ENCODE measurements at regions not wholly inside any gene's neighbourhood (a gene's known extent, or its start where the extent isn't known, plus 50 kb on each side); places are given as distances from the start of the nearest gene placed in this dataset.
"Not testable (repeated sequence)": the region's sequence is repeated elsewhere in the genome, so short reads cannot be mapped to it uniquely, and the experiment has no call there.

DNA sequence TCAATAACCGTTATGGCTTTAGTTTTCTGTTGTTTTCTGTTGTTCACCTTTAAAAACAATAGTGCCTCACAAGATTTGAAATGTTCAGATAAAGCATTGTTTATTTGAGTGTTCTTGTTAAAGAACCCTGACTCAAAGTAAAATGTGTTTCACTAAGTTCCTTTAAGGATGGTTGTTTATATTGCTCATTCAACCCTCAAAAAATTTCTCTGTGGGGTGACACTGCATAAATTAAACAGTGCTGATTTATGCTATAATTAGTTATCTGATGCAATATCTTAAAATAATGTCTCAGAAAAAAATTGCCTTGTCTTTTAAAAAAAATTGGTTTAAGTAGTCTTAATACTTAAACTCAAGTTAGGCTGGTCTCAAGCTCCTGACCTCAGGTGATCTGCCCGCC lies 775.1 kb downstream of the FLRT2 start:
- DNase-seq: no peak

DNA sequence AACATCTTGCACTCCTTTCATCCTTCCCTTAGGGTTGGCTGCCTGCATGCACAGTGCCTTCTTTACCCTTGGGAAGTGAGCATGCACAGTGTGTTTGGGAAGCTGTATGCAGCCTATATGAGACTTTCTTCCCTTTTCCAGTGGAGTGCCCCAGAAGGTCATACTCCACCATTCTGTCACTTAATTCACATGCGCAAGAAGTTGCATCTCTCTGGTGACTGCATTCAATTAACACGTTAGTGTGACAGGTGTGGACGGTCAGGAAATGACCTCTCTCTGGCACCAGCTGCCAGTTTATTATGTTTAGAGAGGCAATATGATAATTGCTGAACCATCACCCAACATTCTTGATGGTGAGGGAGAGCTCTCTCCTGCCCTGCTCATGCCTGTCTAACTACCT lies 770.0 kb downstream of the FLRT2 start:
- no peak for DNase-seq

DNA sequence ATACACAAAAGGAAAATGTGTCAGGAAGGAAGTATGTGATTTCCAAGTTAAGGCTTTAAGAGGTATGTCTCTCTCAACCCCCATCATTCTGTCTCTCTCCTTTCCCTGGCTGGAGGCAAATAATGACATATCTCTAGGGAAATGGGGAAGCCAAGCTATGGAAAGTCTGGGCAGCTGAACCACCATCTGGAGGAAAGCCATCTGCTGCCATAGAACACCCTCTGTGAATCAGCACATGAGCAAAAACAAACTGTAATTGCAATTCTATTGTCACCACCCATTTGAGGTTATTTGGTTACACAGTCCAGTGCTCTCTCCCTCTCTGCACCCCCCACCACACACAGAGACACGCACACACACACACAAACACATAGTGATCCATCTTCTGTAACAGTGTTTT lies 766.2 kb downstream of the FLRT2 start:
- DNase-seq: no peak

DNA sequence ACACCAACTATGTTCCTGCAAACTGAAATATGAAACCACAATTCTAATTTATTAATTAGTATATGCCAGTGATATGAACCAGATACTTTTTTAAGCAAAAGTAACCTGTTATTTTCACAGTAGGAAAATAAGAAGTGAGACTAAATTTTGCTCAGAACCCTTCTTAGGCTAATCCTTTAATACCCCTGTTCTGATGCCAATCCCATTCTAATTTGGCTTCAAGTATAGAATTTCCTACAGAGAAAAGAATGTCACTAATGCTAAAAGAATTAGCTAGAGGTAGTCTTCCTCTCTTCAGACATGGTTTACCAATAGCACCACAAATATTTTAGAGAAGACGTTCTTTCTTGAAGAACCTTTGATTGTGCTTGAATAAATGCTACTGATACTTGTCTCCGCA lies 758.4 kb downstream of the FLRT2 start:
- no peak for DNase-seq

DNA sequence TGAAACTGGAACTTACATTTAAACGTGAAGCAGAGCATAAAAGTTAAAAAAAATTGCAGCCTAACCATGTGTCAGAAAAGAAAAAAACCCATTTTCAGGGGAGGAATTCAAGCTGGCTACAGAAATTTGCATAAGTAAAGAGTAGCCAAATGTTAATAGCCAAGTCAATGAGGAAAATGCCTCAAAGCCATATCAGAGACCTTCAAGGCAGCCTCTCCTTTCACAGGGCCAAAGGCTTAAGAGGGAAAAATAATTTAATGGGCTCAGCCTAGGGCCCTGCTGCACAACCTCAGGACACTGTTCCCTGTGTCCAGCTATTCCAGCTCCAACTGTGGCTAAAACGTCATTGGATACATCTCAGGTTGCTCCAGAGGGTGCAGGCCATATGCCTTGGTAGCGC lies 749.5 kb downstream of the FLRT2 start:
- DNase-seq: no peak

DNA sequence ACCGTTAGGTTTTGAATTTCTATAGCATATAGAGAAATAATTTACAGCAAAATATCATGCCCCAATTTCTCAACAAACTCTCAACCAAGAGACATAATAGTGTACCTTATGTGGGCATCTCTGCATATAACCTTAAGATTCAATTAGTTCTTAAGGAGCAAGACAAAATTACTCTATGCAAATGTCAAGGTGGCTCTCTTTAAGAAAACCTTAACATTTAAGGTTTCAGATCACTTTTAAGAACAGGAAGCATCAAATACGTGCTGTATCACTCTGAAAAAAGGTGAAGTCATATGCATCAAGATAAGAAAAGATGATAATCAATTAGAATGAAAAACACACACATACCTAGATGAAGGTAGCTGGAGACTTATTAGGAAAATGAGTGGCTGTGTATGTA lies 728.0 kb downstream of the FLRT2 start:
- DNase-seq: no peak

DNA sequence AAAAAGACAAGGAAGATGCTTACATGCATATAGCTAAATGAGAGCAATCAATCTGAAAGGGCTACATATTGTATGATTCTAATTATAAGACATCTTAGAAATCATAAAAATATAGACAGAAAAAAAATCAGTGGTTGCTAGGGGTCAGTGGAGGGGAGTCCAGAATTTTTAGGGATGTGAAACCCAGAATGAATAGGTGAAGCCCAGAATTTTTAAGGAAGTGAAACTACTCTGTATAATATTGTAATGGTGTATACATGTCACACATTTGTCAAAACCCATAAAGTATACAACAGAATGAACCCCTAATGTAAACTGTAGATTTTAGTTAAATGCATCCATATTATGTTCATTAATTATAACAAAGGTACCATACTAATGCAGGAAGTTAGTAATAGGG lies 713.2 kb downstream of the FLRT2 start:
- peak; percentile 30 to 32 for DNase-seq

DNA sequence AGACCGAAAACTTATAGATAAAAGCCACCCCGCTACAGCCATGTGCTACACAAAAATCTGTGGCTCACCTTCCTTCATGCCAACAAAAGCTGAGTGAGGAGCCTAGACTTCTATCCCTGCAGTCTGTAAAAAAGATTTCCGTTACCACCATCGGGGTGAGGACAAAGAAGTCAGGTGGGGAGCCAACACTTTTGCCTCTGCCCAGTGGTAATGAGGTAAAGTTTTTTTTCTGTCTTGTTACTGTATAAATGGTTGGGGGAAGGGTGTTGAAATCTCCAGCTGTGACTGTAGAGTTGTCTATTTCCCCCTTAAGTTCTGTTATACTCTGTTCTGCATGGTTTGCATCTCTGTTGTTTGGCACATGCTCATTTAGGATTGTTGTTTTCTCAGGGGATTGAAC lies 707.8 kb downstream of the FLRT2 start:
- DNase-seq: no peak

DNA sequence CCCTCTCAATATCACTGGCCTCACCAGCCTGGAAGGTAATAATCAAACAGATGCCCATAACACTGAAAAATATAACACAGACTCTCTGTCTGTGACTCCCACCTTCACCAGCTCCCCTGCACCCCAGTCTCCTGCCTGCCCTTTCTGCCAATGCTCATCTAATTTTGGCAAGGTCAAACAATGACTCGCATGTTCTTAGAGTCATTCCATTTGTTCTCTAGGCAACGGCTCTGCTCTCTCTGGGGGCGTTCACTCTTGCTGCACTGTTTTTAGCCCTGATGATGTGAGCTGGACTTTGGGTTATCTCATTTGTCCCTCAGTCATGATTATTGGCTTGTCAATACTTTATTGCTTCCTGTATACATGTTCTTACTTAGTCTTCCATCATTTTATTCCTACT lies 691.8 kb downstream of the FLRT2 start:
- no peak for DNase-seq

DNA sequence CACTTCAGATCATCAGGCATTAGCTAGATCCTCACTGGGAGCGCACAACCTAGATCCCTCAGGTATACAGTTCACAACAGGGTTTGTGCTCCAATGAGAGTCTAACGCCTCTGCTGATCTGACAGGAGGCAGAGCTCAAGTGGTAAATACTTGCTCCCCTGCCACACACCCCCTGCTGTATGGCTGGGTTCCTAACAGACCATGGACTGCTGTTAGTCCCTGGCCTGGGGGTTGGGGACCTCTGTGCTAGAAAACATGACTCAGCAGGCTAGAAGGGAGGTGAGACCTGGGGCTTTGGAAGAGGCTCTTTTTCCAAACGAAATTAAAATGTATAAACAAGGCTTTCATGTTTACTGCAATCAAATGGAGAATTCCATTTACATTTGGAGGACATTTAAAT lies 691.1 kb downstream of the FLRT2 start:
- DNase-seq: no peak

DNA sequence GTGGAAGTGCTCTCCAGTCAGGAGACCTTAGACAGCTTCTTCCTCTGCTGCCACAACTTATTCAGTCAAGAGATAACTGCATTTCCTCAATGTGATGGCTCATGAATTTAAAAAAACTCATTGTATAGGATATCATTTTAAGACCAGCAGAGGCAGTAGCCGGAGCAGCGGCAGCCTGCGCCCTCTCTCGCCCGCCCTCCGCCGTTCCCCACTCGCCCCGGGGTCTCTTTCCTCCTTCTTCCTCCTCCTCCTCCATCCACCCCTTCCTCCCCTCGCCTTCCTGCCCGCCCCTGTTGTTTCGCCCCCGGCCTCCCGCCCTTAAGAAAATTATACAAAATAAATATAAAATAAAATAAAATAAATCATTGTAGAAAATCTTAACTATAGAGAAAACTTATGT lies 687.6 kb downstream of the FLRT2 start:
- no peak for DNase-seq

DNA sequence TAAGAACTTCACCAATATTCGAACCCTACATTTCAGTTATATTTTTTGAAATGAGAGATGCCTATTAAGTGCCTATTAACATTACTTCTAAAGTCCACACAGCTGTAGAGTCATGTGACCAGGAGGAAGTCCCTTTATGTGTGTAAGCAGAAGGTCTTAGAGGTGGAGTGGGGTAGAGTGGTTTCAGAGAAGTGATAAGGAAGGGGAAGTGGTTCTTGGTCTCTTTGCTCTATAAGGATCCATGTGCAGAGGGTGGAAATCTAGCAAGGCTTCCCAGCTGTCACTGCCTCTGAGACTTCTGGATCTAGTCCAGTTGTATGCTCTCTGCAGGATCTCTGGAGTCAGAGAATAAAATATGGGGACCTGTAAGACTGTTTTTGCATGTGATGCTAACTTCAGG lies 673.9 kb downstream of the FLRT2 start:
- DNase-seq: no peak

DNA sequence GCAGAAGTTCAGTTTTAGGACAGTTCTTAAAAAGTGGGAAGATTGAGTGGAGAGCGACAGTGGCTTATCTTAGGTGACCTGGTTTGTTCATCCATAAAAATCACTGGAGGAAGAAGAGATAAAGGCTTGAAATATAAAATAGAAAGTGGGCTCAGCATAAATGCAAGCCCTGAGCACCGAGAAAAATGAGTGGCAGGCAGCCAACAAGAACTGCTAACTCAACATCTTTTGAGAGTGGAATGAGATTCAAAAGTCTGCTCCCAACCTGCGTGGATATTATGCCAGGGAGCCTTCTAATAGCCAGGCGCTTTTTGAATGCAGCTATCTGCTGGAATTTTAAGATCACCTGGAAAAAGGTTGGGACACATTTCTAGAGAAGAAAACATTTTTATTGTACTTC lies 666.5 kb downstream of the FLRT2 start:
- DNase-seq: no peak

DNA sequence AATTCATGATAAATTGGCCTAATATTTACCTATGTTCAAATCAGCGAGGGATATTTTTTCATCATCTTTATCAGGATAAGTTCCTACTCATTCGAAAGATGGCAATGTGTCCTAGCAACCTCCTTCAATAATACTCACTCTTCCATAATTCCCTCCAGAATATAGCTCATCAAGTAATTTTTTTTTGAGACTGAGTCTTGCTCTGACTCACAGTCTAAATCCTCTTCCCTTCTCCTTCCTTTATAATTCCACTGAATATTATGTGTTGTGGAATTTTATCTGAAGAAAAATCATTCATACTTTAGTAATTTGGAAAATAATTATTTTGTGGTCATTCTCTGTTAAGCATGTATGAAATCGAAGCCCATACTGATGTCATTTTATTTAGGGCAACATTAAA lies 663.8 kb downstream of the FLRT2 start:
- no peak for DNase-seq

DNA sequence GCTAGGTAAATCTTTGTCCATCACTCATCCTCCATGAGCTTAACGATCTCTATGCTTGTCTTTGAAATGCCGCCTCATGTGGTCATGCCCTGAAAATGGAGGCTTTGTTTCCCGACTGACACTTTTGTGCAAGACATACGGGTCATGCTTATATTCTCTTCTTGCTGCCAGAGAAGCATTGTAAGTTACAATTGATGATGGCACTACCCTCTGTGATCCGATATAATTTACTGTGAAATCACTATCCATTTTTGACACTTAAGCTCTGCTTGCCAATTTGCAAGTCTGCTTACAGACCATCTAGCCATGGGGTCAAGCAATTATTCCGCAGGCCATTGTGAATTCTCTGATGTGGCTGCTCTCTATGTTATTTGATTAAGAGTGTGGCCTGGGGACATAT lies 650.0 kb downstream of the FLRT2 start:
- no peak for DNase-seq

DNA sequence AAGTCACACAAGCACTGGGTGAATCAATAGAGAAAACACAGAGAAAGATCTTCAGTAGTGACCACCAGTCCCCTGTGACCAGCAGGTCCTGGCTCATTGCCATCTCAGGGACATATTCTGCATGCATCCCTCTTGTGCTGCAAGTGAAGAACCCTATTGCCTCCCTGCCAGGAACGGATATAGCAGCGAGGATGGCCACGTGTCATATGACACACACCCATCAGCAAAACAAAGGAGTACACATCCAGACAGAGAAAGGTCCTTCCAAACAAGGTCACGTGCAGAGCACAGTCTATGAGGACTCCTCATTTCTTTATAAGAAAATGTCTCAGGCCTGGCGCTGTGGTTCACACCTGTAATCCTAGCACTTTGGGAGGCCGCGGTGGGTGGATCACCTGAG lies 638.4 kb downstream of the FLRT2 start:
- DNase-seq: no peak

DNA sequence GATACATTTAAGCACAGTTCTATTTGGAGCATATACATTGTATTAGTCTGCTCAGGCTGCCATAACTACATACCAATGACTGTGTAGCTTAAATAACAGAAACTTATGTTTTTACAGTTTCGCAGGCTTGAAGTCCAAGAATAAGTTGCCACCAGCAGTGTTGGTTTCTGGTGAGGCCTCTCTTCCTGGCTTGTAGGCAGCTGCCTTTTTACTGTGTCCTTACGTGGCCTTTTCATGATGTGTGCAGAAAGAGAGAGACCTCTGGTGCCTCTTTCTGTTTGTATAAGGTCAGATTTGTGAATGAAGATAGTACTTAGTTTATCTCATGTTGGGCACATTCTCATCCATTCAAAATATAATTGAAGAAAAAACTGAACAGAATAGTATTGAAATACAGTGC lies 636.6 kb downstream of the FLRT2 start:
- no peak for DNase-seq

DNA sequence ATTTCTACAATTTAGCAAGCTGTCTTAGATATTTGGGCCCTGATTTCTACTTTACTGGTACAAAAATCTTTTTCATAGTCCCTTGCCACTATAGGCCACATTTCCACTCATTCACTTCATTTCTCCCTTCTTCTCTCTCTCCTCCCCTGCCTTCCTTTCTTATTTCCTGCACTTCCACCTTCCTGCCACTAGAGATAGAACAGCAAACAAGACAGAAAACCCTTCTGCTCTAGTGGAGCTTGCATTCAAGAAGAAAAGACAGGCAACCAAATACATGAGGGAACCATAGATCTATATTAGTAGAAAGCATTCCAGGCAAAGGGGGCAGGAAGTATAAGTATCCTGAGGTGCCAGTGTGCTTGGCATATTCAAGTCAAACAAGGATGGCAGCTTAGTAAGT lies 623.5 kb downstream of the FLRT2 start:
- no peak for DNase-seq

DNA sequence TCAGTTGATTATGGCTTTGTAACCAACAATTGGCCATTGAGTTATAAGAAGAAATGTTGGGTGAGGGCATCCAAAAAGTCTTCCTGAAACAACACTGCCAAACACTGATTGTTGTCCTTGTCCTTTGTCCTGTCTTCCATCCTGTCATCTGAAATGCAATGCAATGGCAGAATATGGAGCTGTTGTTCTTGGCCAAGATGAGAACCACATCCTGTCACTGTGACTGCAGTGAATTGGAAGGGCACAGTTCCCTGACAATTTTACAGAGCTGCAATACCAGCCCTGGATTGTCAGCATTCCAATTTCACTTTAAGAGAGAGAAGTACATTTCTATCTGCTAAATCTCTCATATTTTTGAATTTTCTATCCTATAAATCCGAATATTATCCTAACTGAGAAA lies 613.3 kb downstream of the FLRT2 start:
- DNase-seq: no peak

DNA sequence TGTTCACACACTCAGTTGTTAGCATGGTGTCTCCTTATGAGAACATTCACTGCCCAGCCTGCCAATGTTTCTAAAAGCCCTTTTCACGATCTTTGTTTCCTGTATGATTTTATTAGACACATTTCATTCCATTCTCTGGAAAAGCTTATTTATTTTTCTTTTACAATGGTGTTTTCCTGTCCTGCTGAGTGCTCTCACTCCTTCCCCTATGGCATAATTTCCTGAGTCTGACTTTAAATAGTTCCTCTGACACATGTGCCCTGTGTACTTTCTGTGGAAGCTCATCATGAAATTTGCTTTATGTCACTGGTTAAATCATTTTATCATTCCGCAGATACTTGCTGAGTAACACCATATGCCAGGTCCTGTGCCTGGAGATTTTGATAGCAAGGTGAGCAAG lies 612.0 kb downstream of the FLRT2 start:
- DNase-seq: no peak

DNA sequence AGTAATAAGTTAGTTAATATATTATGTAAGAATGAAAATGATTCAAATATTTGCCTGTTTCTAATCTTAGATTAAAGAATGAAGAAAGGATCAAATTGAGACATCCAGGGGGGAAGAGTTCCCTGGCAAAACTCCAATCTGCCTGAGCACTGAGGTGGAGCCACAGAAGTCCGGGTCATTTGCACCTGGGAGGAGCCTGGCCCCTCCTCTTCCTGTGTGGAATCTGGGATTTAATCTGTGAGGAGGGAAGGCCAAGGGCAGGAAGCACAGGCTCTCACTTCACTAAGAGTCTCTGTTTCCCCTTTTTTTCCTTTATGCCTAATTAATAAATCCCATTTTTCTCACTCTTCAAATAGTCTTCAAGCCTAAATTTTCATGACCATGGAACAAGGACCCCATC lies 599.5 kb downstream of the FLRT2 start:
- no peak for DNase-seq

DNA sequence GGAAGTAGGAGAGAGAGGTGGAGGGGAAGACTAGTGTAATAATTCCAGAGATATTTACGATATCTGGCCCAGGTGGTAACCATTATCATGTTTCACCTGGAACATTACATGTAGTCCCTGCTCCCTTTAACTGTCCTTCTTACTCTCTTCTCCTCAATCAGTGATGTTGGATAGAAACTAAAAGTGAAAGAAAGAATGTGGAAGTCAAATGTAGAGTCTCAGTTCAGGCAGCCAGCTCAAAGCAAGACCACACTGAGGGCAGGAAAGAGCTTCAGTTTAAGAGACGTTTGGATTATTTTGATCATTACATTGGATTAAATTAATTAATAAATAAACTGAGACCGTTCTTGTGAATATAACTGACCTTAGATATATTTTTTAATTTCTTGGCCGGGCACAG lies 594.4 kb downstream of the FLRT2 start:
- no peak for DNase-seq

DNA sequence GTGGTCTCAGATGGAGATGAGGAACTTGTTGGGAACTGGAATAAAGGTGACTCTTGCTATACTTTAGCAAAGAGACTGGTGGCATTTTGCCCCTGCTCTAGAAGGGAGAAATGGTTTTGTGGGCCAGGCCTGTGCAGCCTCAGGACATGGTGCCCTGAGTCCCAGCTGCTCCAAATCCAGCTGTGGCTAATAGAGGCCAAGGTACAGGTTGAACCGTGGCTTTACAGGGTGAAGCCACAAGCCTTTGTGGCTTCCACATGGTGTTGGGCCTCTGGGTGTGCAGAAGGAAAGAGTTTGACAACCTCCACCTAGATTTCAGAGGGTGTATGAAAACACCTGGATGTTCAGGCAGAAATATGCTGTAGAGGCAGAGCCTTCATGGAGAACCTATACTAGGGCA lies 586.0 kb downstream of the FLRT2 start:
- DNase-seq: no peak

DNA sequence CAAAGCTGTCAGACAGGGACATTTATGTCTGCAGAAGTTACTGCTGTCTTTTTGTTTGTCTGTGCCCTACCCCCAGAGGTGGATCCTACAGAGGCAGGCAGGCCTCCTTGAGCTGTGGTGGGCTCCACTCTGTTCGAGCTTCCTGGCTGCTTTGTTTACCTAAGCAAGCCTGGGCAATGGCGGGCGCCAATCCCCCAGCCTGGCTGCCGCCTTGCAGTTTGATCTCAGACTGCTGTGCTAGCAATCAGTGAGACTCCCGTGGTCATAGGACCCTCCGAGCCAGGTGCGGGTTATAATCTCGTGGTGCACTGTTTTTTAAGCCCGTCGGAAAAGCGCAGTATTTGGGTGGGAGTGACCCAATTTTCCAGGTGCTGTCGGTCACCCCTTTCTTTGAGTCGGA lies 580.9 kb downstream of the FLRT2 start:
- not testable (repeated sequence) for DNase-seq

DNA sequence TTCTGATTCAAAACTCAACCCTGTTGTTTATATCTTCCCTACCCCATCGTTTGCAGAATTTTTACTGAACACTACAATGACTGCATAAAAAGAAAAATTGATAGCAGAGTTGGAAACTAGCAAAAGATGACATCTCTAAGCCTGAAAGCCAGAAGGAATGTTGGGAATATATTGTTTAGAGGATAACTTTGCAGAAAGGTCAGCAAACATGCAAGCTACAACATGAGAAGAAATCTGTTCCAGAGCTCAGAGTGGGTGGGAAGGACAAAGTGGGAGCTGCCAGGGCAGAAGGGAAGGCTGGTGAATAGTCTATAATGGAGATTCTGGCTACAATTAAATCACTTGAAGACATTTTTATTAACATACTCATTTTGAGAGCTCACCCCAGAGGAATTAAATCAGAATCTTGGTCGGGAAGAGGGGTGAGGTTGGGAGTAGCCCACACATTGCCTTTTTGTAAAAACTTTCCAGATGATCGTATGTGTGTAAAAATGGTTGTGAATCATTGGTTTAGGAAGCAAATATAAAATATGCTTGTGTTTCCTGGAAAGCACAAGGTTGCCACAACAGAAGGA lies 574.8 kb downstream of the FLRT2 start:
- no peak for DNase-seq

DNA sequence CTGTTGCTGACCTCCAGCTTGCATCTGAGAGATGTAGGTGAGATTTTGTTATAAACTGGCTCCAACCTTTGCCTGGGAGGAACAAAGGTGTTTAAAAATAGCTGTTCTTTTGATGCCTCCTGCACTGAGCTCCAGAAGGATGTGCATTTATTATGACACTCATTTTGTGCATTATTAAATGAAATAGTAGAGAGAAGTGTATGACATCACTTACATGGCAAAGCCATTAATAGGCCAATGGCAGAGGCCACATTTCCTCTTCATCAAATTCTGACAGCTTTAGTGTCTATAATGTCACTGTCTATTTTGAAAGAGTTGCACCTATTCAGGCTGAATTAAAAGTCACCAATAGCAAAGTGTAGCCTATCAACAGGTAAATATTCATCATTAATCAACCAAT lies 564.6 kb downstream of the FLRT2 start:
- no peak for DNase-seq
